Sigmoid colon (tissue), 4 donors: ENCODE measurements at regions not wholly inside any gene's neighbourhood (a gene's known extent, or its start where the extent isn't known, plus 50 kb on each side); places are given as distances from the start of the nearest gene placed in this dataset.

Experiments
- CTCF ChIP-seq, 4 experiments: fragments of 450-650 bp in 3 of 4; fragments of 200-600 bp in 1 of 4; IDR thresholded peaks; one replicate each; pipeline ENCODE4 v1.5.1; 2016 to 2019; ENCODE audit warnings: antibody characterized with exemption in 4 of 4, mild to moderate bottlenecking in 3 of 4, moderate library complexity in 2 of 4
- EP300 ChIP-seq, 4 donors: sonication (generic); formaldehyde crosslinking; IDR thresholded peaks; one replicate each; pipeline ENCODE4 v1.6.1; 2017; ENCODE audit warnings: antibody characterized with exemption in 4 of 4
- POLR2A ChIP-seq, 2 donors: fragments of 450-650 bp; IDR thresholded peaks; one replicate each; pipeline ENCODE4 v1.6.1; 2016; ENCODE audit warnings: antibody characterized with exemption in 2 of 2, mild to moderate bottlenecking in 2 of 2, moderate library complexity in 2 of 2
- POLR2AphosphoS5 ChIP-seq, 4 donors: sonication (generic); formaldehyde crosslinking; IDR thresholded peaks; one replicate each; pipeline ENCODE4 v1.6.1; 2017; ENCODE audit warnings: antibody characterized with exemption in 4 of 4

DNA sequence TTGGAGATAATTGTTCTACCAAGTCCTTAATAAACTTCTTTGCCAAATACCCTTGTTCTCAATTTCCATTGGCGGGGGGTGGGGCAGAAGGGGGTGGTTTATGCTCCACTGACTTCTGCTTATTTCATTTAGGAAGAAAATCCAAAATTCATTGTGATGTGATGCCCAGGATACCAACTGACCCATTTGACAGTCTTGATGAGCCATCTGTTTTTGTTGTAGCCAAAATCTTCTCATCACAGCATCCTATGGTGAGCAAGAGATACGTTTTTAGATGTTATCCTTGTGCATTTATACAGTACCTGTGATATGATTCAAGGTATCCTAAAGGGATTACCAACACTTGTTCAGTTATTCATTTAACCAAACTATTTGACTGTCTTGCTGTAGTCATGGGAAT, 108.5 kb upstream of the BMP5 start:
- TF ChIP-seq CTCF (IDR thresholded peaks at IDR 0.05) = no peak
- no peak for TF ChIP-seq POLR2A (IDR thresholded peaks at IDR 0.05)
- TF ChIP-seq EP300 (IDR thresholded peaks at IDR 0.05) = no peak
- no peak for TF ChIP-seq POLR2AphosphoS5 (IDR thresholded peaks at IDR 0.05)
